ENCODE measurements at regions not wholly inside any gene's neighbourhood (a gene's known extent, or its start where the extent isn't known, plus 50 kb on each side); places are given as distances from the start of the nearest gene placed in this dataset.

DNA sequence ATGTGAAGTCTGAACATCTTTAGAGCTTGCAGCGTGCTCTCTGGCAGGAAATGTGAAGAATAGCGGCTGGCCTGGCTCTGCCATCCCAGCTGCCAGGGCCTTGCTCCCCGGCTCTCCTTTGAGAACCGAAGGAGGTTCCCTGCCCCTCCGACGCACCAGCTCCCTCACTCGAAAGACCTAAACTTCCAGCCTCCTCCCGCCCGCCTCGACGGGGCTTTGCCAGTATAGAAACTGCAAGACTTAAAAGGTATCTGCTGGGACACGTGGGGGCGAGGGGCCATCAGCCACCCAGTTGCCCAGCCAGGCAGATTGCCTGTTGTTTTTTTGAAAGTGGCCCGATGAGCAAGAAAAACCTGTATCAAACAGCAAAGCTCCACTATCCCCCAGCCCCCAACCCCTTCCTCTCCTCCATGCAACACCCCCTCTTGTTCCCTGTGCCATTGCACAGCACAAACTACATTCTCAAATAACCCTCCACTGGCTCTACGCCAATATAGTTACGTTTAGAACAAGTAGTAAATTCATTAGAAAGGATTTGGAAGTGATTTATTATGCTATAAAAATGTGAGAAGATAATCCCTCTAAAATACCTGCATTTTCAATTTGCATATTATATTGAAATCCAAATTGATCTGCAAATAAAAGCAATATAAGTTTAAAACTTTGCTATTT is 331.9 kb downstream of the MED10 start:
- TF ChIP-seq, protein P1, sequence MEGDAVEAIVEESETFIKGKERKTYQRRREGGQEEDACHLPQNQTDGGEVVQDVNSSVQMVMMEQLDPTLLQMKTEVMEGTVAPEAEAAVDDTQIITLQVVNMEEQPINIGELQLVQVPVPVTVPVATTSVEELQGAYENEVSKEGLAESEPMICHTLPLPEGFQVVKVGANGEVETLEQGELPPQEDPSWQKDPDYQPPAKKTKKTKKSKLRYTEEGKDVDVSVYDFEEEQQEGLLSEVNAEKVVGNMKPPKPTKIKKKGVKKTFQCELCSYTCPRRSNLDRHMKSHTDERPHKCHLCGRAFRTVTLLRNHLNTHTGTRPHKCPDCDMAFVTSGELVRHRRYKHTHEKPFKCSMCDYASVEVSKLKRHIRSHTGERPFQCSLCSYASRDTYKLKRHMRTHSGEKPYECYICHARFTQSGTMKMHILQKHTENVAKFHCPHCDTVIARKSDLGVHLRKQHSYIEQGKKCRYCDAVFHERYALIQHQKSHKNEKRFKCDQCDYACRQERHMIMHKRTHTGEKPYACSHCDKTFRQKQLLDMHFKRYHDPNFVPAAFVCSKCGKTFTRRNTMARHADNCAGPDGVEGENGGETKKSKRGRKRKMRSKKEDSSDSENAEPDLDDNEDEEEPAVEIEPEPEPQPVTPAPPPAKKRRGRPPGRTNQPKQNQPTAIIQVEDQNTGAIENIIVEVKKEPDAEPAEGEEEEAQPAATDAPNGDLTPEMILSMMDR (IDR thresholded peaks at IDR 0.05; ENCODE audit: borderline replicate concordance, extremely low read depth, low read length, poor library complexity, severe bottlenecking) = no peak
- no peak for TF ChIP-seq EZH2 (IDR thresholded peaks at IDR 0.05; ENCODE audit: borderline replicate concordance, low read depth, low read length, severe bottlenecking)
